Stimulated activated CD4-positive, alpha-beta T cell treated with anti-CD3 and anti-CD28 coated beads, Interleukin-2, amount 100 ng/mL, for 48 hours (primary cell): ENCODE measurements at regions not wholly inside any gene's neighbourhood (a gene's known extent, or its start where the extent isn't known, plus 50 kb on each side); places are given as distances from the start of the nearest gene placed in this dataset.
"Not testable (repeated sequence)": the region's sequence is repeated elsewhere in the genome, so short reads cannot be mapped to it uniquely, and the experiment has no call there.

Experiments used
- DNase-seq, 2 donors: peaks; one replicate each; pipeline ENCODE4 v3.0.0-alpha.2; 2020

- no peak for DNase-seq
These were observed 261.9 kb upstream of the ADGRL3 start for GRCh38 chr4:60938181-60938580.

- no peak for DNase-seq
These were observed 261.5 kb upstream of the ADGRL3 start for GRCh38 chr4:60938621-60939020.

- no peak for DNase-seq
These were observed 256.1 kb upstream of the ADGRL3 start for GRCh38 chr4:60944060-60944459.

DNA sequence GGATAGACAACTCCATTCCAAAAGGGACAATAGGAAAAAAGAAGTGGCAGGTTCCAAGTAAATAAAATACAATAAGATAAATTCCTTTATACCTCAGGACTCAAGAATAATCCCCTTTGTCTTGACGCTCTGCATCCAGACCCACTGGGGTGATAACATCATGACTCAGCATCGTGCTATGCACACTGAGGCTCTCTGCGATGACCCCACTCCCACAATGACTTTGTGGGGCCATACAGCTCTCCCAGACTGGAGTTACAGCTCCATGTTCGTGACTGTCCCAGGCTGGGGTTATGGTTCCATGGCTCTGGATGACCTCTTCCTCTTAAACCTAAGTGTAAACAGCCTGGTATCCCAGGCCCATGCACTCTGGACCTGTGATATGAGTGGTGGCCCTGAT lies 254.5 kb upstream of the ADGRL3 start:
- no peak for DNase-seq

DNA sequence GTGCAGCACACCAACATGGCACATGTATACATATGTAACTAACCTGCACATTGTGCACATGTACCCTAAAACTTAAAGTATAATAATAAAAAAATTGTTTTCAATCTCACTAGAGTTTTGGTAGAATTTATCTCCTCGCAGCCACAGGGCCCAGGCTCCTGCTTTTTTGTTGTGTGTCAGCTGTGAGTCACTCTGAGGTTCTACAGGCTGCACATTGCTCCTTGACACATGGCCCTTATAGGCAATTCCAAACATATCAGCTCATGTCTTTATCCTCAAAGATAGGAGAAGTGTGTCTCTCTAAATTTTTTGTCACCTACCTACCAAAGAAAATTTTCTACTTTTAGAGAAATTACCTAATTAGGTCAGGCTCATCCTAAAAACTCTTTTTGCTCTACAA lies 252.1 kb upstream of the ADGRL3 start:
- no peak for DNase-seq

DNA sequence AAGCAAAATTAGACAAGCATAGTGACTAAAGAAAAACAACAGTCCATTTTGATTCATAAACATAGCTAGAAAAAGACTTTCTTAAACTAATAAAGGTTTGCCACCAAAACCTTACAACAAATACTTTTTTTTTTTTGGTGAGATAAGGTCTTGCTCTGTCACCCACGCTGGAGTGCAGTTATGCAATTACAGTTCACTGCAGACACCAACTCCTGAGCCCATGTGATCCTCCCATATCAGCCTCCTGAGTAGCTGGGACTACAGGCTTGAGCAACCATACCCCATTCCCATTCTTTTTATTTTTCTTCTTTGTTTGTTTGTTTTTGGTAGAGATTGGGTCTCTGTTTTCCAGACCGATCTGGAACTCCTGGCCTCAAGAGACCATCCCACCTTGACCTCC lies 247.2 kb upstream of the ADGRL3 start:
- DNase-seq = no peak

DNA sequence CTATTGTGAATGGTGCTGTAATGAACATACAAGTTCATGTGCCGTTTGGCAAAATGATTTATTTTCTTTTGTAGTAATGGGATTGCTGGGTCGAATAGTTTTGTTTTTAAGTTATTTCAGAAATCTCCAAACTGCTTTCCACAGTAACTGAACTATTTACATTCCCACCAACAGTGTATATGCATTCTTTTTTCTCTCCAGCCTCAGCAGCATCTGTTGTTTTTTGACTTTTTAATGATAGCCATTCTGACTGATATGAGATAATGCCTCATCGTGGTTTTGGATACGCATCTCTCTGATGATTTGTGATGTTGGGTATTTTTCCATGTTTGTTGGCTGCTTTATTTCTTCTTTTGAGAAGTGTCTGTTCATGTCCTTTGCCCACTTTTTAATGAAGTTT lies 246.3 kb upstream of the ADGRL3 start:
- no peak for DNase-seq

DNA sequence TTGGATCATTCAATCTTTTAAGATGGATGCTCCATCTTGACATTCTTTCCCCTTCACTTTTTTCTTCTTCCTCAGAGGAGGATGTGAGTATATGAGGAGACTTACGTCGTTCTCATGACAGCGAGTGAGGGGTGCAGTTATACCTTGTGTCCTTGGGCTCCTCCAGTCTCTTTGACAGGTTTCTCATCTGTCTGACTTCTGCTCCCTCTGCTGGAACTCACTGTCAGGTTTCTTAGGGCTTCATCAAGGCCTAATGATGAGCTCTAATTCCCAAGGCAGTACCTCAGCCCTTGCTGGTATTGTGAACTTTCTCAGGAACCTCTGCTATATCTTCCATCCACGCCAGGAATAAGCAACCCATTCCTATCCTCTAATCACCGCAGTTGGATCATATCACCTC lies 237.8 kb upstream of the ADGRL3 start:
- no peak for DNase-seq

- no peak for DNase-seq
These were observed 218.6 kb upstream of the ADGRL3 start for GRCh38 chr4:60981534-60981933.

DNA sequence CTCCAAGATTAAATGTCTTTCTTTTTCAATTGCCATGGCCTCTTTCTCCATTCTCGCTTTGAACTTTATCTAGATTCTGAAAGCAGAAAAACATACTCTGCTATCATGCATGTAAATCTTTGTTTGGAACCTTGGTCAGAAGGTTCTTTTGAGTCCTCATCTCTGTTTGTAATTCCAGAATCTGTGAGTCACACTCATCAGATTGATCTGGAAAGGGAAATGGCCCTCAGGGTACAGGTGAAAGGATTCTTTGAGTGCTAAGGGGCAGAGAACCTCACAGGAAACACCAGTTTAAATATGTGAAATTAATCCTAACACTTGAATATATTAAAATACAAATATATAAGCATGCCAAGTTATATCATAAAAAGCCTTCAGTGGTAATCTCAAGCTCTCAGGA lies 211.0 kb upstream of the ADGRL3 start:
- no peak for DNase-seq

- no peak for DNase-seq
These were observed 208.1 kb upstream of the ADGRL3 start for GRCh38 chr4:60992037-60992436.

DNA sequence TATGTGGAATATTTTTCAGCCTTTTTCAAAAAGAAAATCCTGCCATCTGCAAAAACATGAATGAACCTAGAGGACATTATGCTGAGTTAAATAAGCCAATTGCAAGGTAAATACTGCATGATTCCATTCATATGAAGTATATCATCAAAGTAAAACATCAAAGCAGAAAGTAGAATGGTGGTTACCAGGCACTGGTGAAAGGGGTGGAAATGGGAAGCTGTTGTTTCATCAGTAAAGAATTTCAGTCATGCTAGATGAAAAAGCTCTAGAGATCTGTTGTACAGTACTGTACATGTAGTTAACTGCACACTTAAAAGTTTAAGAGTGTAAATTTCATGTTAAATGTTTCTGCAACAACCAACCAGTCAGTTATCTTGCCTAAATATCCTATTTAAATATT lies 196.8 kb upstream of the ADGRL3 start:
- no peak for DNase-seq

- DNase-seq = no peak
These were observed 195.4 kb upstream of the ADGRL3 start for GRCh38 chr4:61004651-61005170.

DNA sequence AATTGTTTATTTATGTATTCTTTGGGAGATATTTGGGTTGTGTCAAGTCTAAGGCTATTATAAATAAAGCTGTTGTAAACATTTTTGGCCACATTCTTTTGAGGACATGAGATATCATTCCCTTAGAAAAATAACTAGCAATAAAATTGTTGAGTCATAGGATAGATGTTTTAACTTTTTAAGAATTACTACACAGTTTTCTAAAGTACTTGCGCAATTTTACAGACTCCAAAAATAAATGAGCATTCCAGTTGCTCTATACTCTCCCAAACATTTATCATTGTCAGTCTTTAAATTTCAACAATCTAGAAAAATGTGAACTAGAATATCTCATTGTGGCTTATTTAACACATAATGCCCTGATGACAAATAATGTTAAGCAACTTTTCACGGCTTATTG lies 189.1 kb upstream of the ADGRL3 start:
- DNase-seq = no peak

GRCh38 chr4:61011936-61012335 lies 188.2 kb upstream of the ADGRL3 start:
- DNase-seq = not testable (repeated sequence)

DNA sequence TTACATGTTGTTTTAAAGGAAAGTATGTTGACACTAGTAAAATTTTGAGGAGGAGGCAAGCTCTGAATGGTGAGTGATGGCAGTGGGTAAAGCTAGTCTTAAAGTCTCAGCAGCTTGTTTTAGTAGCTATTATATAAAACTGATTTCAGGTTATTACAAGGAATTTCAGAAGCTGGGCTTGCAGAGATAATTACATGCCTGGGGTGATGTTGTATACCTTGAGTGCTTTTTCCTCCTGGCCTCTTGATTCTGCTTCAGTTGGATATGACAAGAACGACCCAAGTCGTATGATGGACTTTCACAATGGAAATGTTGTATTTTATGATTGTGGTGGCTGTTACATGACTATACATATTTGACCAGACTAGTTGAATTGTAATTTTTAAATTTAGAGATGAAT lies 175.5 kb upstream of the ADGRL3 start:
- DNase-seq = no peak

GRCh38 chr4:61027939-61028338 lies 172.2 kb upstream of the ADGRL3 start:
- no peak for DNase-seq

GRCh38 chr4:61036071-61036684 lies 163.9 kb upstream of the ADGRL3 start:
- no peak for DNase-seq

DNA sequence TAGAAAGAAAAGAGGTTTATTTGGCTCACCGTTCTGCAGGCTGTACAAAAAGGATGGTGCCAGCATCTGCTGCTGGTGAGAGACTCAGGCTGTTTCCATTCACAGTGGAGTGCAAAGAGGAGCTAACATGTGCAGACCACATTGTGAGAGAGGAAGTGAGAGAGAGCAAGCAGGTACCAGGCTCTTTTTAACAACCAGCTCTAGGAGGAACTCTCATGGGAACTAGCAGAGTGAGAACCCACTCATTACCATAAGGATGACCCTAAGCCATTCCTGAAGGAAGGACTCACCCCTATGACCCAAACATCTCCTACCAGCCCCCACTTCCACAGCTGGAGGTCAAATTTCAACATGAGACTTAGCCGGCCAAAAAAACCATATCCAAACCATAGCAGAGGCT lies 158.6 kb upstream of the ADGRL3 start:
- no peak for DNase-seq

DNA sequence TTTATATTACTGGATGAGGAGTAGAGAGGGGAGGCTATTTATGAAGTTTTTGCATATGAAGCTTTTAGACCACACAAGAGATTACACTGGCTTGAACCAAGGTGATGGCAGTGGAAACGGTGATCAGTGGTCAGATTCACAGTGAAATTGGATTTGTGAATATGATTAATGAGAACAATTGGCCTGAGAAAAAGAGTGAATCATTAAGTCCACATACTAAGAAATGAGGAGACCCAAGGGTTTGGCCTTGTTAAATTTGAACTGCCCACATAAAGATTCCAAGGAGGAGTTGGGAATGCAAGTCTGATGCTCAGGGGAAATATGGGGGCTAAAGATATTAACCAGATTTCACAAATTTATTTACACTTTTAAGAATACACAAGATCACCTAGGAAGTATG lies 155.3 kb upstream of the ADGRL3 start:
- no peak for DNase-seq

- DNase-seq = no peak
These were observed 151.1 kb upstream of the ADGRL3 start for GRCh38 chr4:61049018-61049417.

DNA sequence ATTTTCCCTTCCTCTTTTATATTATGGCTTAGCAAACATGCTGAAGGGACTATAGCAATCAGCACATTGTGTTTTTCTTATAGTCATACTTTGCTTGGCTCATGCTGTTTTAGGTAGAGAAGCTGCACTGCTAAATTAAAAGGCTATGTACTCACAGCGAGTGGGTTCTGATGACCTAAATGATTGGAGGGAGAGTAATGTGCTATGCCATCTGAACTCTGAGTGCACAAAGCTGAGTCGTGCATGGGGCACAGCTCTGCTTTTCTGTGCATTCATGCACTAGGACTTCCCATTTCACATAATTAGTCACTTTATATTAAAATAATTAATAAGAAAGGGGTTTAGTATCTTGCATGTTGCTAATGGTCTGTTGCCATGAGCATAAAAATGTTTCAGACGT lies 132.7 kb upstream of the ADGRL3 start:
- DNase-seq = no peak

DNA sequence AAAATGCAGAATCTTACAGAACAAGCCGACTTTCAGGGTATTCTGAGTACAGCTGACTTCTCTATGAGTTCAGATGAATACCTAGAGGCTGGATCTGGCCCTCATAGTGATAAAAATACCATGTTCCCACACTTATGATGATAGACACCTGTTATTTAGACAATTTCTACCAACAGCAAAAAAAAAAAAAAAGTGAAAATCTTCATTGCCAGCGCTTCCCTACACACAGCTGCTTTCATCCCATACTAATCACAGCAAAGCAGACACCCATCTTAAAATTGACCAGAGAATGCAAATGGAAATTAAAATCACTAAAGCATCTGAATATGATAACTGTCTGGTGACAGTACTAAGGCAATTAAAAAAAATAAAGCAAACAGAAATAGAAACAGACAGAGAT lies 132.1 kb upstream of the ADGRL3 start:
- DNase-seq = no peak

DNA sequence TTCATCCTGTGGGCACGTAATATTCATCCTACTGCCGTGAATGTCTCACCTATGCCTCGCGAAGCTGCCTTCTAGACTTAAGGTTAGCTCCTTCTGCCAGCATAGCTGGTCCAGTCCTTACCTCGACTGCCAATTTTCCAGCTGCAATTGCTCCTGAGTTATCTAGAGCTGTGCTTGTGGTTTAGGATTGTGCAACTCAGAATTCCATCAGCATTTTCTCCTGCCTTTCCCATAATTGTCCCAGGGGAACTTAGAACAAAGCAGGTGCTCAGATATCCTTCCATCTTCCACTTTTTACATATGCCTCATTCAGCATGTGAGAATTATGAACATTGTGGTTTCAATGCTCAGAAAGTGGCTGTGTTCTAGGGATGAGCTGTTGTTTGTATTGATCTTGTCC lies 131.4 kb upstream of the ADGRL3 start:
- no peak for DNase-seq

DNA sequence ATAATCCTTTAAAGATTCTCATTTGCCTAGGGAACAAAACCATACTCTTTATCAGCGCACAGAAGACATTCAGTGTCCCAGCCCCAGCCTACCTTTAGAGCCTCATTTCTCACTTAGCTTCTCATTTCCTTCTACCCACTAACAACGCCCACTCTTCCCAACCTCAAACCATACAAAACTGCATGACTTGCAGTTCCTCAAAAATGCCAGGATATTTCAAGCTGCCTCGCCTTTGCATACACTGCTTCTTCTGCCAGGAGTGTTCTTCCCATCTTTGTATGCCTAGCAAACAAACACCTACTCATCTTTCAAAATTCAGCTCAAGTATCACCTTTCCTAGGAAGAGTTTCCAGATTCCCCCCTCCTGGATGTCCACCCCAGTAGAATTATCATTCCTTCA lies 129.9 kb upstream of the ADGRL3 start:
- DNase-seq = no peak

DNA sequence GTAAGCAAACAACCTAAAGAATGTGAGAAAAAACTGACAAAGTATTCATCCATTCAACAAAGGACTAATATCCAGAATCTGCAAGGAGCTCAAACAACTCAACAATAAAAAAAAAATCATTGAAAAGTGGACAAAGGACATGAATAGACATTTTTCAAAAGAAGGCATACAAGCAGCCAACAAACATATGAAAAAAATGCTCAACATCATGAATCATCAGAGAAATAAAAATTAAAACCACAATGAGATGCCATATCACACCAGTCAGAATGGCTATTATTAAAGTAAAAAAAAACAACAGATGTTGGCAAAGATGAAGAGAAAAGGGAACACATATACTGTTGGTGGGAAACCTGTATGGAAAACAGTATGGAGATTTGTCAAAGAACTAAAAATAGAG lies 120.7 kb upstream of the ADGRL3 start:
- DNase-seq = no peak
